ENCODE measurements at regions not wholly inside any gene's neighbourhood (a gene's known extent, or its start where the extent isn't known, plus 50 kb on each side); places are given as distances from the start of the nearest gene placed in this dataset.

GRCh38 chr4:79083406-79084010, 144.3 kb upstream of the PAQR3 start:
- no TSS peak for BruUV-seq (replicated peaks)
- no peak for FAIRE-seq
- no peak for TF ChIP-seq CBX2 (IDR thresholded peaks at IDR 0.05; ENCODE audit: insufficient read depth, low read length, poor library complexity, severe bottlenecking)
- no peak for TF ChIP-seq CGGBP1 (CRISPR knock-in tag; IDR thresholded peaks at IDR 0.05)
- no peak for TF ChIP-seq PKNOX1 (IDR thresholded peaks at IDR 0.05)
- no peak for TF ChIP-seq FOXA3 (CRISPR knock-in tag; conservative IDR thresholded peaks at IDR 0.05 in 1 of 2, IDR thresholded peaks at IDR 0.05 in 1 of 2)
- TF ChIP-seq ZNF445 (CRISPR knock-in tag; IDR thresholded peaks at IDR 0.05; ENCODE audit: low read depth) = no peak
- no peak for TF ChIP-seq CEBPG (CRISPR knock-in tag; IDR thresholded peaks at IDR 0.05)
- TF ChIP-seq CEBPG (tag; conservative IDR thresholded peaks at IDR 0.05 in 1 of 2, IDR thresholded peaks at IDR 0.05 in 1 of 2) = no peak
- TF ChIP-seq MYNN (IDR thresholded peaks at IDR 0.05) = no peak
- TF ChIP-seq MYNN (CRISPR knock-in tag; IDR thresholded peaks at IDR 0.05) = no peak
- TF ChIP-seq TAL1 (IDR thresholded peaks at IDR 0.05) = no peak
- no peak for TF ChIP-seq SAFB2 (IDR thresholded peaks at IDR 0.05; ENCODE audit: borderline replicate concordance, low read depth, low read length, severe bottlenecking)
- no peak for TF ChIP-seq CREB3L1 (IDR thresholded peaks at IDR 0.05; ENCODE audit: borderline replicate concordance, low read depth)
- no peak for TF ChIP-seq JUN (IDR thresholded peaks at IDR 0.05; ENCODE audit: borderline replicate concordance, low read depth, low read length)
- no peak for TF ChIP-seq JUN (CRISPR knock-in tag; IDR thresholded peaks at IDR 0.05; ENCODE audit: borderline replicate concordance)
- no peak for TF ChIP-seq SIN3A (IDR thresholded peaks at IDR 0.05; ENCODE audit: borderline replicate concordance in 2 of 2, control insufficient read depth in 1 of 2, low read depth in 2 of 2, low read length in 2 of 2)
- TF ChIP-seq ZFX (CRISPR knock-in tag; IDR thresholded peaks at IDR 0.05) = no peak
- no peak for TF ChIP-seq MXI1 (IDR thresholded peaks at IDR 0.05; ENCODE audit: low read depth, low read length)
- TF ChIP-seq GABPB1 (CRISPR knock-in tag; IDR thresholded peaks at IDR 0.05) = no peak
- no peak for TF ChIP-seq SIX5 (IDR thresholded peaks at IDR 0.05; ENCODE audit: borderline replicate concordance in 1 of 2, insufficient read depth in 1 of 2, low read depth in 1 of 2, low read length in 2 of 2)
- no peak for TF ChIP-seq ZNF212 (CRISPR knock-in tag; IDR thresholded peaks at IDR 0.05)
- TF ChIP-seq ZNF431 (CRISPR knock-in tag; IDR thresholded peaks at IDR 0.05) = no peak

More at GRCh38 chr4:79083406-79084010, 144.3 kb upstream of the PAQR3 start:
- Histone ChIP-seq H4K20me1 (replicated peaks; ENCODE audit: control insufficient read depth, insufficient read depth, low read length) (no peaks in the 10 kb centered on the region), H3K4me2 (ENCODE audit: insufficient read depth, low read length) (no peak overlapping the region), H3K36me3 (ENCODE audit: control insufficient read depth, insufficient read depth, low read length) (no peaks in the 10 kb centered on the region), H3K79me2 (ENCODE audit: control insufficient read depth, insufficient read depth, low read length) (no peaks in the 10 kb centered on the region), H3K4me3 (no peak overlapping the region), H3K9me1 (ENCODE audit: control insufficient read depth, insufficient read depth, low read length) (no peaks in the 10 kb centered on the region), H3K4me1 (replicated peaks in 1 of 2; ENCODE audit: control insufficient read depth in 2 of 2, insufficient read depth in 2 of 2, low read length in 2 of 2) (no peaks in the 10 kb centered on the region; a peak in 2 of 5 replicates), H3K9me3 (replicated peaks; ENCODE audit: control insufficient read depth, insufficient read depth, low read depth, low read length) (peaks cover 8% of the 10 kb centered on the region), H3K27ac (ENCODE audit: extremely low read depth, low read depth, low read length) (no peak overlapping the region), H3K9ac (ENCODE audit: insufficient read depth in 1 of 2, low read depth in 2 of 2, low read length in 2 of 2) (no peak overlapping the region), H3K27me3 (ENCODE audit: control insufficient read depth in 2 of 2, insufficient read depth in 2 of 2, low read length in 2 of 2) (no peaks in the 10 kb centered on the region), H2AFZ (ENCODE audit: low read depth, low read length) (no peak overlapping the region)
- DNase-seq (ENCODE audit: extremely low read depth in 1 of 4, low spot score in 3 of 4) (no peak), ATAC-seq (no peak)
- WGBS (ENCODE audit: insufficient coverage, low coverage, missing lambda C conversion rate) = 12% methylated on average over 2 of the region's 2 CpGs
- intact Hi-C loops (cut with micrococcal nuclease) (no loop called here), in situ Hi-C loops (cut with MboI) (no loop called here)
- ChIA-PET CTCF (ENCODE audit: low intra/inter-chr PET ratio) (no interaction called here), POLR2A (interaction anchor here (0.7 kb wide), 1 partner anchor 11 kb away, joined by 3 read pairs; no protein-coding TSS in a partner anchor)

Measured in K562 (cell line).